ENCODE measurements at regions not wholly inside any gene's neighbourhood (a gene's known extent, or its start where the extent isn't known, plus 50 kb on each side); places are given as distances from the start of the nearest gene placed in this dataset.
A peak's percentile ranks its signal among the peaks of the same experiment; 100 is the strongest.
"Not testable (repeated sequence)": the region's sequence is repeated elsewhere in the genome, so short reads cannot be mapped to it uniquely, and the experiment has no call there.

GRCh38 chr10:9823268-9823930 lies 1194.3 kb upstream of the CELF2 start:
- no peak for DNase-seq

GRCh38 chr10:9824631-9825071 lies 1193.0 kb upstream of the CELF2 start:
- DNase-seq, result no peak

- no peak for DNase-seq
Measured at GRCh38 chr10:9825491-9826018, 1192.1 kb upstream of the CELF2 start.

GRCh38 chr10:9828110-9828509 lies 1189.6 kb upstream of the CELF2 start:
- no peak for DNase-seq

- DNase-seq, result no peak
Measured at GRCh38 chr10:9833942-9834341, 1183.7 kb upstream of the CELF2 start.

- no peak for DNase-seq
Measured at GRCh38 chr10:9834434-9834833, 1183.2 kb upstream of the CELF2 start.

- no peak for DNase-seq
Measured at GRCh38 chr10:9845075-9845474, 1172.6 kb upstream of the CELF2 start.

- no peak for DNase-seq
Measured at GRCh38 chr10:9848278-9848677, 1169.4 kb upstream of the CELF2 start.

- DNase-seq, result no peak
Measured at GRCh38 chr10:9848981-9849380, 1168.7 kb upstream of the CELF2 start.

- no peak for DNase-seq
Measured at GRCh38 chr10:9850415-9850814, 1167.3 kb upstream of the CELF2 start.

GRCh38 chr10:9851808-9852207 lies 1165.9 kb upstream of the CELF2 start:
- no peak for DNase-seq

GRCh38 chr10:9853405-9854355 lies 1164.0 kb upstream of the CELF2 start:
- DNase-seq, result peak in 1 of 14 donors; percentile 82

- DNase-seq, result not testable (repeated sequence)
Measured at GRCh38 chr10:9855451-9855850, 1162.2 kb upstream of the CELF2 start.

GRCh38 chr10:9858816-9859215 lies 1158.9 kb upstream of the CELF2 start:
- DNase-seq, result no peak

GRCh38 chr10:9860045-9860444 lies 1157.6 kb upstream of the CELF2 start:
- no peak for DNase-seq

- no peak for DNase-seq
Measured at GRCh38 chr10:9863559-9864121, 1154.0 kb upstream of the CELF2 start.

GRCh38 chr10:9868499-9868898 lies 1149.2 kb upstream of the CELF2 start:
- DNase-seq, result peak in 1 of 14 donors; percentile 80

- DNase-seq, result no peak
Measured at GRCh38 chr10:9869205-9869604, 1148.5 kb upstream of the CELF2 start.

GRCh38 chr10:9869606-9870176 lies 1148.0 kb upstream of the CELF2 start:
- DNase-seq, result peak in 1 of 14 donors; percentile 43

GRCh38 chr10:9875353-9875752 lies 1142.3 kb upstream of the CELF2 start:
- no peak for DNase-seq

- no peak for DNase-seq
Measured at GRCh38 chr10:9877978-9878377, 1139.7 kb upstream of the CELF2 start.

- DNase-seq, result no peak
Measured at GRCh38 chr10:9878383-9878782, 1139.3 kb upstream of the CELF2 start.

GRCh38 chr10:9885761-9886160 lies 1131.9 kb upstream of the CELF2 start:
- DNase-seq, result no peak
